Esophagus muscularis mucosa (tissue), 4 donors: ENCODE measurements at regions not wholly inside any gene's neighbourhood (a gene's known extent, or its start where the extent isn't known, plus 50 kb on each side); places are given as distances from the start of the nearest gene placed in this dataset.

Experiments
- DNase-seq: peaks from one replicate; pipeline ENCODE4 v3.0.0-alpha.2; 2017; ENCODE audit errors: extremely low spot score
- H3K27ac ChIP-seq, 4 donors: fragments of 200-600 bp; sonication (generic); replicated peaks in 1 of 4; 1 replicate in 3 of 4; 2 replicates in 1 of 4; pipeline ENCODE4 v1.5.1; 2016 to 2019; ENCODE audit warnings: mild to moderate bottlenecking in 1 of 4
- H3K27me3 ChIP-seq, 4 donors: fragments of 200-600 bp; sonication (generic); one replicate each; pipeline versions ENCODE4 v1.5.1 to v1.6.0; 2016 to 2019
- H3K36me3 ChIP-seq, 4 donors: fragments of 200-600 bp; sonication (generic); one replicate each; pipeline ENCODE4 v1.5.1; 2016 to 2019
- H3K4me1 ChIP-seq, 4 donors: fragments of 200-600 bp; sonication (generic); one replicate each; pipeline ENCODE4 v1.5.1; 2016 to 2019
- H3K4me3 ChIP-seq, 4 donors: fragments of 200-600 bp; sonication (generic); 1 replicate in 2 of 4; 2 replicates in 2 of 4; pipeline ENCODE4 v1.5.1; 2016 to 2019; ENCODE audit warnings: mild to moderate bottlenecking in 4 of 4, moderate library complexity in 1 of 4
- H3K9me3 ChIP-seq, 4 donors: fragments of 200-600 bp; sonication (generic); 1 replicate in 3 of 4; 2 replicates in 1 of 4; pipeline ENCODE4 v1.5.1; 2016 to 2019
- CTCF ChIP-seq, 3 experiments: fragments of 200-600 bp in 2 of 3; fragments of 450-650 bp in 1 of 3; sonication (generic) in 2 of 3; IDR thresholded peaks; one replicate each; pipeline ENCODE4 v1.5.1; 2017 to 2019; ENCODE audit warnings: antibody characterized with exemption in 3 of 3, mild to moderate bottlenecking in 2 of 3, moderate library complexity in 1 of 3
- EP300 ChIP-seq: sonication (generic); formaldehyde crosslinking; IDR thresholded peaks from one replicate; pipeline ENCODE4 v1.6.1; 2017; ENCODE audit warnings: antibody characterized with exemption
- POLR2A ChIP-seq: fragments of 450-650 bp; IDR thresholded peaks from one replicate; pipeline ENCODE4 v1.6.1; 2017; ENCODE audit warnings: antibody characterized with exemption, moderate library complexity, mild to moderate bottlenecking, low read depth
- POLR2AphosphoS5 ChIP-seq, 2 donors: sonication (generic); formaldehyde crosslinking; IDR thresholded peaks; one replicate each; pipeline ENCODE4 v1.6.1; 2017; ENCODE audit warnings: antibody characterized with exemption in 2 of 2
- WGBS: methylation state at CpG from one replicate; pipeline ENCODE4 v1.1.5; 2018; 5-methylcytosine and 5-hydroxymethylcytosine counted together
- intact Hi-C: fragments of 100-400 bp; cut with DNase I; formaldehyde crosslinking; loops from one replicate; pipeline ENCODE4 v1.15.1; 2023

- peaks cover 16 to 45% (median 37%) of the 10 kb centered on the region in 4 donors for H3K4me1 ChIP-seq
- no peak for TF ChIP-seq EP300
- no peak for TF ChIP-seq POLR2AphosphoS5 (IDR thresholded peaks at IDR 0.05)
- H3K9me3 ChIP-seq: no peaks in the 10 kb centered on the region
- 77% methylated on average over 2 of the region's 2 CpGs for WGBS
- no peaks in the 10 kb centered on the region for H3K36me3 ChIP-seq
- no peak overlapping the region for H3K4me3 ChIP-seq
- intact Hi-C loops: no loop called here
- H3K27ac ChIP-seq: peak overlapping the region; percentile 65 to 89 (median 86)
- H3K27me3 ChIP-seq: no peaks in the 10 kb centered on the region
- no peak for DNase-seq
These were observed 220.3 kb downstream of the ADAMTS15 start for GRCh38 chr11:130668751-130669150.

GRCh38 chr11:130670200-130670599 is 221.8 kb downstream of the ADAMTS15 start:
- no peak for DNase-seq
- Histone ChIP-seq H3K4me1 (peaks cover 24 to 57% (median 45%) of the 10 kb centered on the region in 4 donors), H3K4me3 (no peak overlapping the region), H3K27ac (peak overlapping the region; percentile 84 to 89 (median 87)), H3K27me3 (no peaks in the 10 kb centered on the region), H3K9me3 (no peaks in the 10 kb centered on the region), H3K36me3 (no peaks in the 10 kb centered on the region)
- WGBS: 60% methylated on average over 6 of the region's 6 CpGs
- TF ChIP-seq POLR2AphosphoS5 (IDR thresholded peaks at IDR 0.05): peak; percentile 64 to 67
- TF ChIP-seq EP300: no peak
- intact Hi-C loops: no loop called here

GRCh38 chr11:130671801-130672700 is 223.6 kb downstream of the ADAMTS15 start:
- no peaks in the 10 kb centered on the region for H3K9me3 ChIP-seq
- TF ChIP-seq EP300: no peak
- peak; percentile 63 to 83 for TF ChIP-seq POLR2AphosphoS5 (IDR thresholded peaks at IDR 0.05)
- 59% methylated on average over 10 of the region's 14 CpGs for WGBS
- H3K27ac ChIP-seq: peak overlapping the region; percentile 84 to 89 (median 87)
- no peak overlapping the region for H3K4me3 ChIP-seq
- peaks cover 40 to 76% (median 64%) of the 10 kb centered on the region in 4 donors for H3K4me1 ChIP-seq
- peak; percentile 91 for DNase-seq
- no peaks in the 10 kb centered on the region for H3K36me3 ChIP-seq
- H3K27me3 ChIP-seq: no peaks in the 10 kb centered on the region
- intact Hi-C loops: no loop called here

GRCh38 chr11:130672911-130673310 is 224.5 kb downstream of the ADAMTS15 start:
- Histone ChIP-seq H3K27me3 (no peaks in the 10 kb centered on the region), H3K9me3 (no peaks in the 10 kb centered on the region), H3K27ac (peak overlapping the region; percentile 84 to 89 (median 87)), H3K4me1 (peaks cover 42 to 84% (median 72%) of the 10 kb centered on the region in 4 donors), H3K4me3 (no peak overlapping the region), H3K36me3 (no peaks in the 10 kb centered on the region)
- intact Hi-C loops: no loop called here
- TF ChIP-seq POLR2AphosphoS5 (IDR thresholded peaks at IDR 0.05): no peak
- no peak for TF ChIP-seq EP300
- no peak for TF ChIP-seq POLR2A
- no peak for TF ChIP-seq CTCF (IDR thresholded peaks at IDR 0.05)
- DNase-seq: peak; percentile 89
- 77% methylated on average over 5 of the region's 5 CpGs for WGBS

GRCh38 chr11:130673698-130674097 is 225.3 kb downstream of the ADAMTS15 start:
- intact Hi-C loops: no loop called here
- TF ChIP-seq EP300 (no peak), CTCF (IDR thresholded peaks at IDR 0.05) (no peak), POLR2A (no peak), POLR2AphosphoS5 (IDR thresholded peaks at IDR 0.05) (no peak)

GRCh38 chr11:130674686-130675308 is 226.4 kb downstream of the ADAMTS15 start:
- Histone ChIP-seq H3K27ac (peak overlapping the region; percentile 84 to 89 (median 87)), H3K4me3 (no peak overlapping the region), H3K27me3 (no peaks in the 10 kb centered on the region), H3K36me3 (no peaks in the 10 kb centered on the region), H3K4me1 (peaks cover 42 to 80% (median 73%) of the 10 kb centered on the region in 4 donors), H3K9me3 (peaks cover 6 to 16% (median 15%) of the 10 kb centered on the region in 4 donors)
- intact Hi-C loops: no loop called here
- DNase-seq: peak; percentile 75
- TF ChIP-seq CTCF (IDR thresholded peaks at IDR 0.05): no peak
- TF ChIP-seq POLR2A: no peak
- no peak for TF ChIP-seq EP300
- no peak for TF ChIP-seq POLR2AphosphoS5 (IDR thresholded peaks at IDR 0.05)
- WGBS: 88% methylated on average over 5 of the region's 5 CpGs

More at GRCh38 chr11:130673698-130674097, 225.3 kb downstream of the ADAMTS15 start:
- peaks cover 42 to 84% (median 75%) of the 10 kb centered on the region in 4 donors for H3K4me1 ChIP-seq
- H3K27me3 ChIP-seq: no peaks in the 10 kb centered on the region
- peak; percentile 62 for DNase-seq
- H3K9me3 ChIP-seq: peaks cover 0 to 6% (median 4%) of the 10 kb centered on the region in 4 donors
- no peak overlapping the region for H3K4me3 ChIP-seq
- H3K36me3 ChIP-seq: no peaks in the 10 kb centered on the region
- peak overlapping the region; percentile 84 to 89 (median 87) for H3K27ac ChIP-seq
- WGBS: 72% methylated on average over 2 of the region's 2 CpGs
